ENCODE measurements at regions not wholly inside any gene's neighbourhood (a gene's known extent, or its start where the extent isn't known, plus 50 kb on each side); places are given as distances from the start of the nearest gene placed in this dataset.
A peak's percentile ranks its signal among the peaks of the same experiment; 100 is the strongest.
"Not testable (repeated sequence)": the region's sequence is repeated elsewhere in the genome, so short reads cannot be mapped to it uniquely, and the experiment has no call there.

- DNase-seq = no peak
Observed at GRCh38 chr11:29623144-29623722, 393.6 kb downstream of the KCNA4 start.

GRCh38 chr11:29616611-29617010 lies 400.2 kb downstream of the KCNA4 start:
- no peak for DNase-seq

GRCh38 chr11:29612423-29612822 lies 404.4 kb downstream of the KCNA4 start:
- DNase-seq = no peak

GRCh38 chr11:29606330-29607031 lies 410.3 kb downstream of the KCNA4 start:
- no peak for DNase-seq

GRCh38 chr11:29600151-29600575 lies 416.7 kb downstream of the KCNA4 start:
- DNase-seq = not testable (repeated sequence)

GRCh38 chr11:29584342-29584741 lies 432.5 kb downstream of the KCNA4 start:
- DNase-seq = no peak

GRCh38 chr11:29578806-29579205 lies 438.0 kb downstream of the KCNA4 start:
- no peak for DNase-seq

GRCh38 chr11:29564486-29564885 lies 452.3 kb downstream of the KCNA4 start:
- DNase-seq = no peak

- DNase-seq = no peak
Observed at GRCh38 chr11:29562183-29562582, 454.6 kb downstream of the KCNA4 start.

- DNase-seq = no peak
Observed at GRCh38 chr11:29553990-29554389, 462.8 kb downstream of the KCNA4 start.

GRCh38 chr11:29538339-29539036 lies 478.3 kb downstream of the KCNA4 start:
- DNase-seq = no peak

GRCh38 chr11:29534836-29535235 lies 482.0 kb downstream of the KCNA4 start:
- no peak for DNase-seq

- DNase-seq = no peak
Observed at GRCh38 chr11:29530961-29531360, 485.9 kb downstream of the KCNA4 start.

- DNase-seq = peak; percentile 8
Observed at GRCh38 chr11:29527391-29527936, 489.4 kb downstream of the KCNA4 start.

GRCh38 chr11:29518389-29519174 lies 498.2 kb downstream of the KCNA4 start:
- DNase-seq = no peak

- DNase-seq = no peak
Observed at GRCh38 chr11:29511394-29511793, 505.4 kb downstream of the KCNA4 start.

GRCh38 chr11:29507376-29507775 lies 509.5 kb downstream of the KCNA4 start:
- no peak for DNase-seq

- no peak for DNase-seq
Observed at GRCh38 chr11:29495676-29496075, 521.2 kb downstream of the KCNA4 start.

GRCh38 chr11:29490938-29491337 lies 525.9 kb downstream of the KCNA4 start:
- no peak for DNase-seq

GRCh38 chr11:29486301-29486700 lies 530.5 kb downstream of the KCNA4 start:
- no peak for DNase-seq

- no peak for DNase-seq
Observed at GRCh38 chr11:29485641-29486040, 531.2 kb downstream of the KCNA4 start.

GRCh38 chr11:29484548-29484947 lies 532.3 kb downstream of the KCNA4 start:
- DNase-seq = no peak

- no peak for DNase-seq
Observed at GRCh38 chr11:29483831-29484230, 533.0 kb downstream of the KCNA4 start.
